DOHH2 (cell line): ENCODE measurements at regions not wholly inside any gene's neighbourhood (a gene's known extent, or its start where the extent isn't known, plus 50 kb on each side); places are given as distances from the start of the nearest gene placed in this dataset.

Source experiments
- H3F3A ChIP-seq: fragments of 200-600 bp; sonication (generic), shearing (Covaris generic); 2 replicates; pipeline ENCODE4 v1.6.0; 2016; ENCODE audit warnings: antibody characterized with exemption, mild to moderate bottlenecking; ENCODE audit not compliant: control insufficient read depth, insufficient read depth
- H3K27ac ChIP-seq: fragments of 200-600 bp; sonication (generic); 2 replicates; pipeline ENCODE4 v1.5.1; 2014; ENCODE audit warnings: low read depth, mild to moderate bottlenecking, low read length, moderate library complexity
- H3K27me3 ChIP-seq: fragments of 200-600 bp; sonication (generic); 2 replicates; pipeline ENCODE4 v1.6.1; 2014; ENCODE audit warnings: mild to moderate bottlenecking, low read length, mixed read lengths; ENCODE audit not compliant: control insufficient read depth
- H3K36me3 ChIP-seq: fragments of 200-600 bp; sonication (generic); 2 replicates; pipeline ENCODE4 v1.6.1; 2014; ENCODE audit warnings: mild to moderate bottlenecking, low read length, moderate library complexity, mixed read lengths; ENCODE audit not compliant: control insufficient read depth
- H3K4me1 ChIP-seq: fragments of 200-600 bp; sonication (generic); 2 replicates; pipeline ENCODE4 v1.6.1; 2014; ENCODE audit warnings: mild to moderate bottlenecking, low read length, mixed read lengths; ENCODE audit not compliant: control insufficient read depth
- H3K4me2 ChIP-seq: fragments of 200-600 bp; sonication (generic); 2 replicates; pipeline ENCODE4 v1.6.0; 2014; ENCODE audit warnings: mild to moderate bottlenecking, low read length, moderate library complexity
- H3K4me3 ChIP-seq: fragments of 200-600 bp; sonication (generic); 2 replicates; pipeline ENCODE4 v1.5.1; 2014; ENCODE audit warnings: mild to moderate bottlenecking, low read length, mixed read lengths
- H3K79me2 ChIP-seq: fragments of 200-600 bp; sonication (generic); 2 replicates; pipeline ENCODE4 v1.6.1; 2014; ENCODE audit warnings: mild to moderate bottlenecking, low read length, mixed read lengths; ENCODE audit not compliant: control insufficient read depth
- H3K9me2 ChIP-seq: fragments of 200-600 bp; sonication (generic); replicated peaks from 2 replicates; pipeline ENCODE4 v1.6.1; 2014; ENCODE audit warnings: mild to moderate bottlenecking, low read length, mixed read lengths; ENCODE audit not compliant: control insufficient read depth
- H3K9me3 ChIP-seq: fragments of 200-600 bp; sonication (generic); 2 replicates; pipeline ENCODE4 v1.6.1; 2014; ENCODE audit warnings: antibody characterized with exemption, low read length, mixed read lengths; ENCODE audit not compliant: control insufficient read depth, insufficient read depth
- H4K20me1 ChIP-seq: fragments of 200-600 bp; sonication (generic); 2 replicates; pipeline ENCODE4 v1.6.0; 2014; ENCODE audit warnings: low read depth, mild to moderate bottlenecking, antibody characterized with exemption, low read length, moderate library complexity; ENCODE audit not compliant: control insufficient read depth, insufficient read depth
- EZH2phosphoT487 ChIP-seq: fragments of 200-600 bp; sonication (generic); IDR thresholded peaks from 2 replicates; pipeline ENCODE4 v1.6.1; 2017; ENCODE audit warnings: borderline replicate concordance, mild to moderate bottlenecking, antibody characterized with exemption, low read length, moderate library complexity, mixed read lengths
- TF ChIP-seq, protein P1 (sequence below): fragments of 200-600 bp; sonication (generic); IDR thresholded peaks from one replicate; pipeline ENCODE4 v1.5.1; 2014; ENCODE audit warnings: antibody characterized with exemption, mild to moderate bottlenecking, low read depth, low read length; ENCODE audit not compliant: poor library complexity, severe bottlenecking

DNA sequence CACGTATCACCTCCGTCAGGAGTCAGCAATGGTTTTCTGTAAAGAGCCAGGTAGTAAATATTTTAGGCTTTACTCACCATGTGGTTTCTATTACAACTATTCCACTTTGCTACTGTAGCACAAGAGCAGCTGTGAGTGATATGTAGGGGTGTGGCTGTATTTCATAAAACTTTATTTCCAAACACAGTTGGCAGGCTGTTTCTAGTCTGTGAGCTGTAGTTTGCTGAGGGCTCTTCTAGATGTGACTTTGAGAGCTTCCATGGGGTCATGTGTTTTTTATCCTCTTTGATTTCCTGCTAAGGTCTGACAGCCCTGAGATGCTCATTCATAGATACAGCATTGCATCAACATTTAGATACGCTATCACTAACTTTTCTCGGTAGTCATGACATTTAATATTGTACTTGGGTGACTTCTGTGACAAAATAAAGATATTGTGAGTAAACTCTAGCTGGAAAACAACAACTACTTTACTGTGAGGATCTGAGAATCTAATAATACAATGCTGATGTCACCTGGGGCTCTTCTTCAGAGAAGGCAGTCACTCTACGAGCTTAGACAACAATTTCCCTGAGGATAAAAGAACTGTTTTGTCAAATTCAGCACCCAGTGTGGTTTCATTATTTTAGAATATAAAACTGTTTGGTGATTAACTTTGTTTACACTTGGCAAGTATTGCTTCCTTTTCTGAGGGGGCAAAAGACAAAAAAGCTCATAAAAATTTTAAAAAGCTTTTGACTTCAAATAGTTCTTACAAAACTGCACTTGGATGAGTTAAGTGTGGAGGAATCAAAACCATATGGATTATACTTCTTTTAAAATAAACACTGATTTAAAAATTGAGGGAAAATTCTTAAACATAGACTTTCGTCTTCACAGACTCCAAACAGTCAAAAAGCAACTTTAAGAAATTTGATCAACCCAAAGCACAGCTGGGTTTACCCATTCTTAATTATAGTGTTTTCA is 231.2 kb upstream of the DCN start:
- Histone ChIP-seq H3K4me2 (no peak overlapping the region), H3K79me2 (no peaks in the 10 kb centered on the region), H4K20me1 (no peaks in the 10 kb centered on the region), H3K27ac (no peak overlapping the region), H3F3A (no peaks in the 10 kb centered on the region), H3K4me1 (no peaks in the 10 kb centered on the region), H3K36me3 (no peaks in the 10 kb centered on the region), H3K4me3 (no peak overlapping the region), H3K9me2 (no peaks in the 10 kb centered on the region), H3K9me3 (no peaks in the 10 kb centered on the region), H3K27me3 (no peaks in the 10 kb centered on the region)
- TF ChIP-seq EZH2phosphoT487 = no peak
- TF ChIP-seq, protein P1, sequence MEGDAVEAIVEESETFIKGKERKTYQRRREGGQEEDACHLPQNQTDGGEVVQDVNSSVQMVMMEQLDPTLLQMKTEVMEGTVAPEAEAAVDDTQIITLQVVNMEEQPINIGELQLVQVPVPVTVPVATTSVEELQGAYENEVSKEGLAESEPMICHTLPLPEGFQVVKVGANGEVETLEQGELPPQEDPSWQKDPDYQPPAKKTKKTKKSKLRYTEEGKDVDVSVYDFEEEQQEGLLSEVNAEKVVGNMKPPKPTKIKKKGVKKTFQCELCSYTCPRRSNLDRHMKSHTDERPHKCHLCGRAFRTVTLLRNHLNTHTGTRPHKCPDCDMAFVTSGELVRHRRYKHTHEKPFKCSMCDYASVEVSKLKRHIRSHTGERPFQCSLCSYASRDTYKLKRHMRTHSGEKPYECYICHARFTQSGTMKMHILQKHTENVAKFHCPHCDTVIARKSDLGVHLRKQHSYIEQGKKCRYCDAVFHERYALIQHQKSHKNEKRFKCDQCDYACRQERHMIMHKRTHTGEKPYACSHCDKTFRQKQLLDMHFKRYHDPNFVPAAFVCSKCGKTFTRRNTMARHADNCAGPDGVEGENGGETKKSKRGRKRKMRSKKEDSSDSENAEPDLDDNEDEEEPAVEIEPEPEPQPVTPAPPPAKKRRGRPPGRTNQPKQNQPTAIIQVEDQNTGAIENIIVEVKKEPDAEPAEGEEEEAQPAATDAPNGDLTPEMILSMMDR = no peak

DNA sequence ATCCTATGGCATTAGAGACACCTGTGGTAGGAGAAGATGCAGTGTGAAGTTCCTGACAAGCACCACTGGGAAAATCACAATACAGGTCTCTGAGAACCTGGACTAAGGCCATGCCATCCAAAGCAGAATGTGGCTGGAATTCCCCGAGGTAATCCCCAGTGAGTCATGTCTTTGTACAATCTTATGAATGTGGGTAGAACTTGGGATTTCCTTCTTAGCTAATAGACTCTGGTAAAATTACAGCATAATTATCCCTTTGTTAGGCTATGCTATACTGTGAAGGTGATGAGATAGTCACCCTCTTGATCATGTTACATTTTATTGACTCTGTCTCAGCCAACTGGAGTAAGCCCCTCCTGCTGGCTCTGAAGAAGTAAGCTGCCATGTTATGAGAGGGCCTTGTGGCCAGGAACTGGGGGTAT is 224.3 kb upstream of the DCN start:
- no peaks in the 10 kb centered on the region for H3K9me2 ChIP-seq
- no peaks in the 10 kb centered on the region for H3K27me3 ChIP-seq
- H3F3A ChIP-seq = no peaks in the 10 kb centered on the region
- H3K27ac ChIP-seq = no peak overlapping the region
- H3K36me3 ChIP-seq = no peaks in the 10 kb centered on the region
- H3K4me2 ChIP-seq = no peak overlapping the region
- no peak overlapping the region for H3K4me3 ChIP-seq
- no peak for TF ChIP-seq EZH2phosphoT487
- TF ChIP-seq, protein P1 = no peak
- H3K4me1 ChIP-seq = no peaks in the 10 kb centered on the region
- no peaks in the 10 kb centered on the region for H3K9me3 ChIP-seq
- no peaks in the 10 kb centered on the region for H4K20me1 ChIP-seq
- no peaks in the 10 kb centered on the region for H3K79me2 ChIP-seq

DNA sequence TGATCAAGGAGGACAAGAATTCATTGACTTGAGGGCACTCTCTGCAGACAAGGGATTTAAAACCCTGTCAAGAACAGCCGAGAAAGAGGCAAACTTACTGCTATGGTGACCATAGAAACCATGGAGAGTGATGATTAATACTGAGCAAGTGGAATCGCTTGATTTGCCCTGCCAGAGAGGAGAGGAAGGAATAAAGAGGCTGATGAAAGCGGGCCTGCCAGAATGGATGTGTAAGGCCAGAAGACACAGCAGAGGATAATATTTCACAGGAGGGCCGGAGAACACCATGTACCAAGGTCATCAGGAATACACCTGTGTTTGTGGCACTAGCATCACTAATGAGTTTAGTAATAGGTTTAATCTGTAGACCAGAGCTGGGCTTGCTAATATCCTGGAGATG is 221.8 kb upstream of the DCN start:
- no peaks in the 10 kb centered on the region for H3K9me2 ChIP-seq
- no peak overlapping the region for H3K4me3 ChIP-seq
- no peaks in the 10 kb centered on the region for H3K27me3 ChIP-seq
- TF ChIP-seq, protein P1 = no peak
- TF ChIP-seq EZH2phosphoT487 = no peak
- no peaks in the 10 kb centered on the region for H4K20me1 ChIP-seq
- H3K9me3 ChIP-seq = no peaks in the 10 kb centered on the region
- H3K79me2 ChIP-seq = no peaks in the 10 kb centered on the region
- H3F3A ChIP-seq = no peaks in the 10 kb centered on the region
- no peaks in the 10 kb centered on the region for H3K36me3 ChIP-seq
- H3K27ac ChIP-seq = no peak overlapping the region
- H3K4me1 ChIP-seq = no peaks in the 10 kb centered on the region
- no peak overlapping the region for H3K4me2 ChIP-seq
